GM12891 (cell line): ENCODE measurements at regions not wholly inside any gene's neighbourhood (a gene's known extent, or its start where the extent isn't known, plus 50 kb on each side); places are given as distances from the start of the nearest gene placed in this dataset.

Source experiments
- POLR2A ChIP-seq: IDR thresholded peaks from 2 replicates; pipeline ENCODE4 v1.6.1; 2011; ENCODE audit warnings: low read depth, low read length, control low read depth
- POLR2AphosphoS5 ChIP-seq: IDR thresholded peaks from 2 replicates; pipeline ENCODE4 v1.6.1; 2011; ENCODE audit warnings: low read depth, low read length, control low read depth

DNA sequence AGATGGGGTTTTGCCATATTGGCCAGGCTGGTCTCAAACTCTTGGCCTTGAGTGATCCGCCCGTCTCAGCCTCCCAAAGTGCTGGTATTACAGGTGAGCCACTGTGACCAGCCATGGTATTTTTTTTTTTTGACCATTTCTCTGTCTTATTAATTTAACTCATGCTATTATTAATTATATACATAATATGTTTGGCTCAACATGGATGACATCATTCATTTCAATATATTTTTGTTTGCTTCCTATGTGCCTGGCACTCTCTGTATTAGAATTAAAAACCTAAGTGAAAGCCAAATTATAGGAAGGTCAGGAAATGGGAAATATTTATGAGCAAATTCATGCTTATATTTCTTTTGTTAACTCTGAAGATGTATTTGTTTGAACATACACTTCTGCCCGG is 55.8 kb upstream of the AKIRIN2 start:
- TF ChIP-seq POLR2AphosphoS5 (no peak), POLR2A (no peak)
